ENCODE measurements at regions not wholly inside any gene's neighbourhood (a gene's known extent, or its start where the extent isn't known, plus 50 kb on each side); places are given as distances from the start of the nearest gene placed in this dataset.

DNA sequence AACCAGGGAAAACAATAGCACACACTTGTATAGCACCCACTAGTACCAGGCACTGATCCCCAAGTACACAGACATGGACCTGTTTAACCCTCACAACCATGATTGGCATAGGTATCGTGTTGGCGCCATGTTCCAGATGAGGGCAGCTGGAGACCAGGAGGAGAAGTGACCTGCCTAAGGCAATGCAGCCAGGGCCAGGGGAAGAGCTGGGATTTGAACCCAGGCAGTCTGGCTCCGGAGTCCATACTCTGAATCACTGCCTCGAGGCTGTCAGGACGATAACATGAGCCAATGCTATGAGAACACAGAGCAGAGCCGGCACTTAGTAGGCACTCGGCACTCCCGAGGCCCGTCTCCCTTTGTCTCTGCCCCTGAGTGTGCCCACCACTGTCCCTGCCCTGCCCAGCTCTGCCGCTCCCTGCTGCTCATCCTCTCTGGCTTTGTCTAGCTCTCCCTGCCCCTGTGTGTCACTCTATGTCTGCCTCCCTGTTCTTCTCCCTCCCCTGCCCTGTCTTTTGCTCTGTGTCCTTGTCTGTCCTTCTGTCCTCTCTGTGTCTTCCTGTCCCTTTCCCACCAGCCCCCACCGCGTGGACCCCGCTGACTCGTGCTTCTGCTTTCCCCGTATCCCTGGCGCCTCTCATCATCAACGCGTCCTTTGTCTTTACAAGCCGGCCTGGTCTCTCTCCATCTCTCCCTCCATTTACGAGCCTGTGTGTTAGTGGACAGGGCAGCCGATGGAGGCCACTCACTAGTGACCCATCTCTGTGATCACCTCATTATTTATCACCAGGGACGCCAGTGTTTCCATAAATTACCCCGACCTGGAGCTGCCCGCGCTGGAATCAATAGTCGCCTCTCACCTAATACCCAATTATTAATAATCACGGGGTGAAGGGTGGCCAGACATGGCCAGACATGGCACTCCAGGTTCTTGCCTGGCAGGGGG, 99.4 kb upstream of the MVB12B start:
- no peak for TF ChIP-seq POLR2A (IDR thresholded peaks at IDR 0.05; ENCODE audit: low read length)
- TF ChIP-seq GATA1 (IDR thresholded peaks at IDR 0.05; ENCODE audit: low read depth, low read length) = no peak

Measured in erythroblast (primary cell).